Activated CD4-positive, alpha-beta T cell treated with anti-CD3 and anti-CD28 coated beads, Interleukin-10, Interleukin-2, amounts not matched to agents 100 ng/mL and 50 ng/mL, durations not matched to agents 16 hours and 8 hours (primary cell): ENCODE measurements at regions not wholly inside any gene's neighbourhood (a gene's known extent, or its start where the extent isn't known, plus 50 kb on each side); places are given as distances from the start of the nearest gene placed in this dataset.
"Not testable (repeated sequence)": the region's sequence is repeated elsewhere in the genome, so short reads cannot be mapped to it uniquely, and the experiment has no call there.

Experiments
- DNase-seq: peaks from one replicate; pipeline ENCODE4 v3.0.0-alpha.2; 2020

DNA sequence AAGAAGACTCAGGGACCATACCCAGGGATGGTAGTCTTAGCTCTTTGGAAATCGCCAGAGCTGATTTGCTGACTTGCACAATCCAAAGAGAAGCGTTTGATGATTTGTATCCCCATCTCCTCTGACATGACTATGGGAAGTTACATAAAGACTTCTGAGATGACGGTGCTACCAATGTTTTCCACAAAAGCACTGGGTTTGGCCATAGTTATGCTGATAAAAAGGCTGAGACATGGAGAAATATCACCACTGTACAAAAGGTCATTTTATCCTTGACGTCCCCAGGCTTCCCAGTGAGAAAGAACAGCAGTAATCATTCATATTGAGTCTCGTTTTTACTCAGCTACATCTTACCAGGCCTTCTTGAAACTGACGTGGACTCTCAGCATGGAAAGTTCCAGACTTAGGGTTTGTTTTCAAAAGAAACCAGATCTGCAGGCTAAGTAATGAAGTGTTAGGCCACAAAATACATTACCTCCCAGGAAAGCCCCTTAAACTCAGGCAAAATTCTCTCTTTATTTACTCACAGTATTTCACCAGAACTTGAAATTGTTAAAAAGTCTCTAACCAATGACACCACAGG is 370.3 kb upstream of the JARID2 start:
- peak; percentile 92 for DNase-seq

GRCh38 chr6:14876778-14877613 is 368.9 kb upstream of the JARID2 start:
- peak; percentile 93 for DNase-seq

GRCh38 chr6:14877758-14878157 is 368.1 kb upstream of the JARID2 start:
- DNase-seq, result no peak

DNA sequence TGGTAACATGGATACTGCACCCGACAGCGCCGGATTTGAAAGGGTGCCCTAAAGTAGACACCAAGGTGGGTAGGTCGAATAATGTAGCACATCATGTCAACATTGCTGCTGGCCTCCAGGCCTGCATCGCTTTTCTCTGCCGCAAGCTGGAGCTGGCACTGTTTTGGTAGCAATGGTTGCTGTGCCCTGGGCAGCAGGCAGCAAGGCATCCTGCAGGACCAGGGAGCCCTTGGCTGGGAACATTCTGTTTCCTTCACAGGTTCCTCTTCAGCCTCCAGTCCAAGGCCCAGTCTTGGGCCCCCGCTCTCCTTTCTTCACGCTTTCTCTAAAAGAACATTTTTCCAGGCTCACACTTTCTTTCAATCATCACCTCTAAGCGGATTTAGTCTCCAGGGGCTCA is 365.8 kb upstream of the JARID2 start:
- DNase-seq, result no peak

DNA sequence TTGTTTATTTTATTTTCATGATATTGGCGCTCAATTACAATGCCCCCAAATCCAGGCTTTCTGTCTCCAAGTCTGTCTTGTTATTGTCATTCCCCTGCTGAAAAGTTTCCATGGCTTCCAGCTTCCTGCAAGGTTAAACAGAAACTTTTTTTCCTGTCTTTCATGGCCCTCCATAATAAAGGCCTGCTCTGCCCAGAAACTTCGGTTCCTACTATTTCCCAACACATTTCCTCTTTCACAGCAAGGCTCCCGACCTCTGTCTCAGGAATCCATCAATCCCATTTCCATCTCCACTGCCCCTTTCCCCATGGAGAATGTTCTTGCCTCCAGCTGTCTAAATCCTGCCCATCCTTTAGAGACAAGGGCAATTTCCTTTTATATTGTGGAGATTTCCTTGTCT is 365.2 kb upstream of the JARID2 start:
- no peak for DNase-seq

- DNase-seq, result no peak
These were observed 364.5 kb upstream of the JARID2 start for GRCh38 chr6:14881398-14881797.

GRCh38 chr6:14882394-14883026 is 363.4 kb upstream of the JARID2 start:
- no peak for DNase-seq

DNA sequence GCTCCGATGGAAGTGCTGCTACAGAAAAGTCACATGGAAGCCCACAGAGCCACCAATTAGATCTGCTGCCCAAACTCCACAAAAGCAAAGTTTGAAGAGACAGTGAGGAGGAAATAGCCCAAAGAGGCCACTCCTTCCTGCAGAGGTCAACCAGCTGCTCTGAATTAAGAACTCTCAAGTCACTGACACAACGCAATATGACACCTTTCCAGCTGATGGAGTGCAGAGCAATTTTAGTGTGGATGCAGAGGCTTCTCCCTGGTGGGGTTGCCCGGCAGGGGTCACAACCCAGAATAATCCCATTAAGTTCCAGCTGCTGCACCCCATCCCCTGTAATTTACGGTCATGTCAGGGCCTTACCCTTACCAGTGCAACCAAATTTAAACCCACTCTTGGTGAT is 361.9 kb upstream of the JARID2 start:
- no peak for DNase-seq

DNA sequence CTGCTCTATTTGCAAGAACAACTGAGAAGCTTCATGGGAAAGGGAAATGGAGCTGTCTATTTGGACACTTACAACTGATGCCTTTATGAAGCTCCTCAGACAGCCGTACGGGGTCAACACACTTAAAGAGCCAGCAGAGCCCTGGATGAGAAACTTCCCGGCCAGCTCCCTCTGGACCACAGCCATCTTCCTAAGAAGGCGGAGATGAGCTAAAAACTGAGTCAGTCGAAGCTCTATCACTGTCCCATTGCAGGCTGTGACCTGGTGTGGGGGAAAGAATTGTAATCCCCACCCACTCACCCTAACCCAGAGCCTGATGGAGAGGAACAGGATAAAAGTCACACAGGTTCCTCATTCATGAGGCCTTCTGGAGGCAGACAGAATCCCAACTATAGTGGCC is 360.4 kb upstream of the JARID2 start:
- no peak for DNase-seq

DNA sequence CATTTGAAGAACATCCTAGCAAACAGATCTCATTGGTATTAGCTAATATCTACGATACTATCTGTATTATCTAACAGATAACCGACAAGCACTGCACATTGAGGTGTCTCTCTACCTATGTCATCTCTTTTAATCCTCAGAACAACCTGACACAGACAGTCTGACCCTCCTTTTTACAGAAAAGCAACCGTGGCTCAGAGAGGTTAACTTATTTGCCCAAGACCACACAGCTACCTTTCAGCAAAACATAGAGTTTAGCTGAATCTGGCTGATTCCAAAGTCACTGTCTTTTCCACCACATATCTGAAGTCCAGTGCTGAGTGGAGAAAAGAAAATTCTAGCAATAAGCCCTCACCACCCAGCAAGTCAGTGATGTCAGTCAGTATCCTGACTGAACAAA is 358.7 kb upstream of the JARID2 start:
- DNase-seq, result no peak

DNA sequence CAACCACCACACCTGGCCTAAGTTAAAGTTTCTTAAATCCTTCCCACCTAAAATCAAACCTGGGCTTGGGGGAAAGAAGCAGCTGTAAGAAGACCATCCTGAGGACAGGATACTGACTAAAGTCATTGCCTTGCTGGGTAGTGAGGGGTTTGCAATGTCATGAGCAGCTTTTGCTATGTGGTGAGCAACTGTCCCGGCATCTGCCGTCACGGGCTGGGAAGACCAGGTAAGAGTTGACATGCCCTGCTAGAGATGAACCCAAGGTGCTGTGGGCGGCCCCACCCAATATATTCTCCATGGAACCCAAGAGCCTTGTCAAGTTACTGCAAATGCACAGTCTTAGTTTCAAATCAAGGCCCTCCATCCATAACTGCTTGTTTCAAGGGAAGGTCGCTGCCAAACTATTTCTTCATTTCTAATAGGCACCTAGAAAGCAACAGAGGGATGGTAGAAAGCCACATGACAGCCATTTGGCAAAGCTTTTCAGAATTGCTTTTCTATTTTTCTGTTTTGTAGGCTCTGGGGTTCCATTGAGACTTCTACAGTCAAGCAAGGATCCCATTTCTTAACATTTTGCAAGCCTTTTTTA is 357.8 kb upstream of the JARID2 start:
- DNase-seq, result no peak

DNA sequence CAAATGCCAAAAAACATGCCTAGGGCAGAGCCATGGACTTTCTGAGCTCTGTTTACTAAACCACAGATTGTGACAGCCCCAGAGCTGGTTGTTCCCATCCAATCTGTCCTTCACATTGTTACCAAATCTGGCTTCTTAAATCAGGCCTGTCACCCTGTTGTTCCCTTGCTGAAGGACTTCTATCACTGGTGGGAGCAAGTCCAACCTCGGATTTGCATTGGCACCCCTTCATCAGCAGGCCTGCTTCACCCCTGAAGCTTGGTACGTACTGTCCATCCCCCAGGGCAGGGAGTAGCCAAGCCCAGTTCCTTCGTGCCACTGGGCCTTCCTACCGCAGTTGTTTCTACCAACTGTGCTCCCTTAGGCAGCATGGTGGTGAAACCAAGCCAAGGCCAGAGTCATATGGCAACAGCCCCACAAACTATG is 357.3 kb upstream of the JARID2 start:
- no peak for DNase-seq

GRCh38 chr6:14889188-14889587 is 356.7 kb upstream of the JARID2 start:
- DNase-seq, result no peak

DNA sequence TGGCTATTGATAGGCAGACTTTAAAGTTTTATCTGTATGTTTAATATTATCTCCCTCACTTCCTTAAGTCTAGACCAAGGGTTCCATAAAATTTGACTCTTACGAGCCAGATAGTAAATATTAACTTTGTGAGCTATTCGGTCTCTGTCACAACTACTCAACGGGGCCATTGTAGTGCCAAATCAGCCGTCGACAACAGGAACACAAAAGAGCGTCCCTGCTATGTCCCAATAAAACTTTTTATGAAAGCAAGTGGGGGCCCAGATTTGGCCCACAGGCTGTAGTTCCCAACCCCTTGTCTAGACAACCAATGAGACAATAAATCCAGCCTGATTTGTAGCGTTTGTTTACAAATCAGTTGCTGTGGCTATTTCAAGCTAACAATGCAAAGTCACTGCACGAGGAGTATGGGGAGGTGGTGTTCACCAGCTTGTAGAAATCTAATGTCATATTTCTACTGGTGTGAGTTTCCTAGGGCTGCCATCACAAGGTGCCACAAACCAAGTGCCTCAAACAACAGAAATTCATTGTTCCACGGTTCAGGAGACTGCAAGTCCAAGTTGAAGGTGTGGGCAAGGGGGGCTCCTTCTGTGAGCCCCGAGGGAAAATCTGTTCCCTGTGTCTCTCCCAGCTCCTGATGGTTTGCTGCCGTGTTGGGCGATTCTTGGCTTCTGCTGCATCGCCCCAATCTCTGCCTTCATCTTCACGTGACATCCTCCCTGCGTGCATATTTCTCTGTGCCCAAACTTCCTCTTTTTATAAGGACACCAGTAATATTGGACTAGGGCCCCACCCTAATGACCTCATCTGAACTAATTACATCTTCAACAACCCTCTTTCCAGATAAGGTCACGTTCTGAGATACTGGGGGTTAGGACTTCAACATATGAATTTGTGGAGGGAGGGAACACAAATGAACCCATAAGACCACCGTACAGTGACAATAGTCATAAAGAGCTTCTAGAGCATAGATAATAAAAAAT is 356.0 kb upstream of the JARID2 start:
- no peak for DNase-seq

- DNase-seq, result not testable (repeated sequence)
These were observed 354.0 kb upstream of the JARID2 start for GRCh38 chr6:14891820-14892375.

DNA sequence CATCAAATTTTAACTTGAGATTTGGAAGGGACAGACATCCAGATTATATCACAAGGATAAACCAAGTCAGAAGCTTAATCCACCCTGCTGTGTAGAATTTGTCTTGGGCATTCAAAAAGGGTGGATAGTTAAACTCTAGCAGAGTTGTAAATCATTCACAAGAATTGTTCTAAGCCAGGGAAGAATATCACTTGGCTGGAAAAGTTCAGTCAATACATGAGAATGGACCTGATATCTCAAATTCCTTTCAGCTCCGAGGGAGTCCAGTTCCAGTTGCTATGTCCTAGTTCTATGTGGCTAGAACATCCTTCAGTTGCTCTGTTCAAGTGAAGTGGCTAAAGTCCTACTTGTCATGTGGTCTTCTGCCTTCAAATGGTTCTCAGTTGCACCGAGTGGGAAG is 351.8 kb upstream of the JARID2 start:
- no peak for DNase-seq

- DNase-seq, result no peak
These were observed 349.4 kb upstream of the JARID2 start for GRCh38 chr6:14896475-14896874.

- no peak for DNase-seq
These were observed 348.0 kb upstream of the JARID2 start for GRCh38 chr6:14897831-14898230.

- DNase-seq, result not testable (repeated sequence)
These were observed 346.4 kb upstream of the JARID2 start for GRCh38 chr6:14899441-14899840.

DNA sequence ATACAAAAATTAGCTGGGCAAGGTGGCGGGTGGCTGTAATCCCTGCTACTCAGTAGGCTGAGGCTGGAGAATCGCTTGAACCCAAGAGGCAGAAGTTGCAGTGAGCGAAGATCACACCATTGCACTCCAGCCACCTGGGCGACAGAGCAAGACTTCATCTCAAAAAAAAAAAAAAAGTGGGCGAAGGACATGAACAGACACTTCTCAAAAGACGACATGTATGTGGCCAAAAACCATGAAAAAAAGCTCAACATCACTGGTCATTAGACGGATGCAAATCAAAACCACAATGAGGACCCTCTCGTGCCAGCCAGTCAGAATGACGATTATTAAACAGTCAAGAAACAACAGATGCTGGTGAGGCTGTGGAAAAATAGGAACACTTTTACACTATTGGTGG is 344.9 kb upstream of the JARID2 start:
- no peak for DNase-seq

- DNase-seq, result no peak
These were observed 342.5 kb upstream of the JARID2 start for GRCh38 chr6:14903176-14904038.
